ENCODE measurements at regions not wholly inside any gene's neighbourhood (a gene's known extent, or its start where the extent isn't known, plus 50 kb on each side); places are given as distances from the start of the nearest gene placed in this dataset.

DNA sequence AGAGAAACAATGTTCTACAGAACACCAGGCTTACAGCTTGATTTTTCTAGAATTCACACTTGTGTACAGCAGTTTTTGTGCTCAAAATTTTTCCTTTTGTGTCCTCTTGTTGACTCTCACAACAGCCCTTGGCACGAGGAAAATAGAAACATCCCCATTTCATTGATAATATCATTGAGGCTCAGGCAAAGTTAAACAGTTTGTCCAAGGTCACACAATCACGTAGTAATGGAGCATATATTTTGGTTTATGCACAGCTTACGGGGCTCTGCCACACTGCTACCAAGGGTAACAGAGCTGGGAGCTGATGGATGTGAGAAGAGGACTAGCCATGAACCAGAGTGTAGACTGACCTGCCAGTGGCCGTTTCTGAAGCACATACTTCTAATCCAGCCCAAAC, 292.0 kb downstream of the FZD1 start:
- H3K27me3 ChIP-seq (ENCODE audit: insufficient read depth, insufficient read length), result no peaks in the 10 kb centered on the region
- DNase-seq (ENCODE audit: low read depth, low spot score), result no peak
- H3K9ac ChIP-seq (ENCODE audit: insufficient read length, low read depth), result no peak overlapping the region
- H3K4me3 ChIP-seq (ENCODE audit: insufficient read length, low read depth), result no peak overlapping the region
- TF ChIP-seq ZNF274 (IDR thresholded peaks at IDR 0.05; ENCODE audit: low read depth, low read length) (no peak), YY1 (IDR thresholded peaks at IDR 0.05; ENCODE audit: insufficient read depth, insufficient read length) (no peak), SUZ12 (IDR thresholded peaks at IDR 0.05; ENCODE audit: extremely low read depth, insufficient read depth, insufficient read length) (no peak)
- no peaks in the 10 kb centered on the region for H3K9me3 ChIP-seq (ENCODE audit: insufficient read depth, low read length)
- no peaks in the 10 kb centered on the region for H3K4me1 ChIP-seq (ENCODE audit: insufficient read depth, insufficient read length)
- H3K36me3 ChIP-seq (ENCODE audit: insufficient read depth, insufficient read length, low read length), result no peaks in the 10 kb centered on the region

DNA sequence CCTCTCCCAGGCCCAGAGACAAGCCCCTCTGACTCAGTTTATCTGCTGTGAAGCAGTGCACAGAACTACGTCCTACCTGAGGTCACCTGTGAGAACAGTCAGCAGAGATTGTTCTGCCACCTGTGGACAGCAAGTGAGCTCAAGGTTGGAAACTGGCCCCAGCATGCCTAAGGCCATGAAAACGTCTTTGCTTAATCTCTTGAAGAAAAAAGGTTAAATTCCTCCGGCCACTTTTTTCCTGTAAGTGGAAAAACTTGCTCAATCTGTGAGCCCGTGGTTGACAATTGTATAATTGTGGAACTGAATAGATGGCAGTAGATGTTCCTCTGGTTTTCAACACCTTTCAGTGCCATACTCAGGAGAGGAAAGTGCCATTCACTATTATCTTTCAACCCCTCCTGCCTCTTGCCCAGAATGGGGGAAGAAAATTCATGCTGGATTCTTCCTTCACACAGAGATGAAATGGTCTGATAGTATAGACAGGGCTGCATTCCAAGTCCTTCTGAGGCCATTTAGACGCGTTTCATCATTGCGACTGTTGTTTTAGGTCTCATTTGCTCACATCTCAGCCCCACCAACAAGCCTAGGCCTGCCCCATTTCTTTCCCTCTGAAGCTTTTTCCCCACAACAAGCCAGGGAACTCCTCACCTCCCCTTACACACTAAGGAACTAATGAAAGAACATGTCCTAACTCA, 292.9 kb downstream of the FZD1 start:
- Histone ChIP-seq H3K4me1 (ENCODE audit: insufficient read depth, insufficient read length) (no peaks in the 10 kb centered on the region), H3K36me3 (ENCODE audit: insufficient read depth, insufficient read length, low read length) (no peaks in the 10 kb centered on the region), H3K4me3 (ENCODE audit: insufficient read length, low read depth) (no peak overlapping the region), H3K9ac (ENCODE audit: insufficient read length, low read depth) (no peak overlapping the region), H3K27me3 (ENCODE audit: insufficient read depth, insufficient read length) (no peaks in the 10 kb centered on the region), H3K9me3 (ENCODE audit: insufficient read depth, low read length) (no peaks in the 10 kb centered on the region)
- TF ChIP-seq ZNF274 (IDR thresholded peaks at IDR 0.05; ENCODE audit: low read depth, low read length), result no peak
- TF ChIP-seq YY1 (IDR thresholded peaks at IDR 0.05; ENCODE audit: insufficient read depth, insufficient read length), result no peak
- TF ChIP-seq SUZ12 (IDR thresholded peaks at IDR 0.05; ENCODE audit: extremely low read depth, insufficient read depth, insufficient read length), result no peak
- DNase-seq (ENCODE audit: low read depth, low spot score), result no peak

DNA sequence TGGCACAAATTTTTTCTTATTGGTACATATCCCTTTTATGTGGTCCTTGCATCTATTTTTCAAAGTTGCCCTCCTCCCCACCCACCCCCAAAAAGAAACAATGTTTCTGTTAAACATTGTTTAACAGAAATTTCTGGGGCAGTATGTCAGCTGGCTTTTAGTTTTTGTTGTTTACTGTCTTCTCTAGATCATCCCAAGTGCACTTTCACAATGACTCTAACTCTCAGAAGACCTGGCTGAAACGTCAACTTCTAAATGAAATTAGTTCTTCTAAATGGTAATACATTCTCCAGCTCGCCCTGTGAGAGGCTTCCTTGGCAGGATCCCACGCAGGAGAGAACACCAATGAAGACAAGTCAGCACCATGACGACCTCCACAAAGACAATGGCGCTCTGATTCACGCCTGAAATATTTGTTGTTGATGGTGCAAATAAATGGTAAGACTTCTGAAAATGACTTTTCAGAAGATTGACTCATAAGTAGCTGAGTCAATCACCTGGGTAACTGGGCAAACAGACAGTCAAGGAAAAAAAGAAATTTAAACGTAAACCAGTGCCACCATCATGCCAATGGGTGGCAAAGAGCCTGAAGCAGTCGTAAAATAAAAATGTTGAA, 293.7 kb downstream of the FZD1 start:
- no peak for DNase-seq (ENCODE audit: low read depth, low spot score)
- TF ChIP-seq ZNF274 (IDR thresholded peaks at IDR 0.05; ENCODE audit: low read depth, low read length) (no peak), YY1 (IDR thresholded peaks at IDR 0.05; ENCODE audit: insufficient read depth, insufficient read length) (no peak), SUZ12 (IDR thresholded peaks at IDR 0.05; ENCODE audit: extremely low read depth, insufficient read depth, insufficient read length) (no peak)
- H3K9me3 ChIP-seq (ENCODE audit: insufficient read depth, low read length), result no peaks in the 10 kb centered on the region

DNA sequence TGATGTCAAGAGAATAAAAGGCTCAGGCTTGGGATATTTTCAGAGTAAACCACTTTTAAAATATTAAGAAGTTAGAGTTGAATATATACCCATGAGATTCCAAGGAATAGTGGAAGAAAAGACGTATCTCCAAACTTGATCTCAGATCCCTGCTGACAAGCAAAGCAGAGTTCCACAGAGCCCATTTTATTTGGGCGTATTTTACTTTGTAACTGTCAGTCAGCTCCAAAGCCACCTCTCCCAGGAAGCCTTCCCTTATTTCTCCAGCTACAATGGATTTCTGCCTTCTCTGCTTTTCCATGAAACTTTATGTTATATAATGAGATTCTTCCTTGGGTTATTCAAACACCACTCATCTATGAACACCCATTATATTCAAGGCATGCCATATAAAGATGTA, 295.7 kb downstream of the FZD1 start:
- DNase-seq (ENCODE audit: low read depth, low spot score), result no peak
- TF ChIP-seq ZNF274 (IDR thresholded peaks at IDR 0.05; ENCODE audit: low read depth, low read length), result no peak
- no peak for TF ChIP-seq SUZ12 (IDR thresholded peaks at IDR 0.05; ENCODE audit: extremely low read depth, insufficient read depth, insufficient read length)
- no peak for TF ChIP-seq YY1 (IDR thresholded peaks at IDR 0.05; ENCODE audit: insufficient read depth, insufficient read length)
- Histone ChIP-seq H3K4me3 (ENCODE audit: insufficient read length, low read depth) (no peak overlapping the region), H3K4me1 (ENCODE audit: insufficient read depth, insufficient read length) (no peaks in the 10 kb centered on the region), H3K36me3 (ENCODE audit: insufficient read depth, insufficient read length, low read length) (no peaks in the 10 kb centered on the region), H3K27me3 (ENCODE audit: insufficient read depth, insufficient read length) (no peaks in the 10 kb centered on the region), H3K9me3 (ENCODE audit: insufficient read depth, low read length) (no peaks in the 10 kb centered on the region), H3K9ac (ENCODE audit: insufficient read length, low read depth) (no peak overlapping the region)

More for the DNA sequence above, 293.7 kb downstream of the FZD1 start:
- Histone ChIP-seq H3K4me3 (ENCODE audit: insufficient read length, low read depth) (no peak overlapping the region), H3K36me3 (ENCODE audit: insufficient read depth, insufficient read length, low read length) (no peaks in the 10 kb centered on the region), H3K27me3 (ENCODE audit: insufficient read depth, insufficient read length) (no peaks in the 10 kb centered on the region), H3K9ac (ENCODE audit: insufficient read length, low read depth) (no peak overlapping the region), H3K4me1 (ENCODE audit: insufficient read depth, insufficient read length) (no peaks in the 10 kb centered on the region)

DNA sequence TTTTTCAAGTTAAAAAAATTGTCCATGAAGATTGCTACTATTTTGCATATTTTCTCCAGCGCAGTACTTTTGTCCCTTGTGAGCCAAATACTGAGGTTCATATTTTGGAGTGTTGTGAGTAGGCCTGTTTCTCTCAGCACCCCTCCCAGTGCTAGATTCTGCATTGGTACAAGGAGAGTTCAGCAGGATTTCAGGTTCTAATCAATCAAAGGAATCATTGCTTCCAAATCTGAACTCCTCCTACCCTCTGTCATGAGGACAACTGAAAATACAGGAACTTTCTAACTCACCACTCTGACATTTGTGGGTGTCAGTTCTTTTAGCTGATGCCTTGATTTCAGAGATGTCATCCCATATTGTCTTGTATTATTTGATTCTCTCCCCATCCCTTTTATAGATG, 299.9 kb downstream of the FZD1 start:
- no peaks in the 10 kb centered on the region for H3K4me1 ChIP-seq (ENCODE audit: insufficient read depth, insufficient read length)
- H3K9me3 ChIP-seq (ENCODE audit: insufficient read depth, low read length), result no peaks in the 10 kb centered on the region
- no peaks in the 10 kb centered on the region for H3K36me3 ChIP-seq (ENCODE audit: insufficient read depth, insufficient read length, low read length)
- no peaks in the 10 kb centered on the region for H3K27me3 ChIP-seq (ENCODE audit: insufficient read depth, insufficient read length)
- TF ChIP-seq YY1 (IDR thresholded peaks at IDR 0.05; ENCODE audit: insufficient read depth, insufficient read length) (no peak), ZNF274 (IDR thresholded peaks at IDR 0.05; ENCODE audit: low read depth, low read length) (no peak), SUZ12 (IDR thresholded peaks at IDR 0.05; ENCODE audit: extremely low read depth, insufficient read depth, insufficient read length) (no peak)
- H3K4me3 ChIP-seq (ENCODE audit: insufficient read length, low read depth), result no peak overlapping the region
- H3K9ac ChIP-seq (ENCODE audit: insufficient read length, low read depth), result no peak overlapping the region
- DNase-seq (ENCODE audit: low read depth, low spot score), result no peak

DNA sequence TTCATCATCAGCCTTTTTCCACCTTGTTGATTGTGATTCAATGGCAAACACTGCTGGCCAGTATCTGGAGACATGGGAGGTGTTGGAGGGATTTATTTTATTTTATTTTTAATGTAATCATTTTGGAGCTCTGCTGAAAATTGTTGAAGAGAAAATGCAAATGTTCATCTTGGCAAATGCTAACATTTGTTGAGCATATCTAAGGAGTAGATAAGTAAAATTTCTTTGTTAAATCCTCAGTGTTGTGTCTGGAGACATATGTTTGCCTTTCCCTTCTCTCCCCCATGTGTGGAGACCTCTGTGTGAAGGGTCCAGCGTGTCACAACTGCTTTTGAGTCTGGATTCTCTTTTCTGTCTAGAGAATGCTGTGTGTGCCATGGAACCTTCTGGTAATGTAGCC, 300.3 kb downstream of the FZD1 start:
- Histone ChIP-seq H3K4me1 (ENCODE audit: insufficient read depth, insufficient read length) (no peaks in the 10 kb centered on the region), H3K27me3 (ENCODE audit: insufficient read depth, insufficient read length) (no peaks in the 10 kb centered on the region), H3K4me3 (ENCODE audit: insufficient read length, low read depth) (no peak overlapping the region), H3K36me3 (ENCODE audit: insufficient read depth, insufficient read length, low read length) (no peaks in the 10 kb centered on the region), H3K9me3 (ENCODE audit: insufficient read depth, low read length) (no peaks in the 10 kb centered on the region), H3K9ac (ENCODE audit: insufficient read length, low read depth) (no peak overlapping the region)
- TF ChIP-seq SUZ12 (IDR thresholded peaks at IDR 0.05; ENCODE audit: extremely low read depth, insufficient read depth, insufficient read length) (no peak), YY1 (IDR thresholded peaks at IDR 0.05; ENCODE audit: insufficient read depth, insufficient read length) (no peak), ZNF274 (IDR thresholded peaks at IDR 0.05; ENCODE audit: low read depth, low read length) (no peak)
- DNase-seq (ENCODE audit: low read depth, low spot score), result no peak

DNA sequence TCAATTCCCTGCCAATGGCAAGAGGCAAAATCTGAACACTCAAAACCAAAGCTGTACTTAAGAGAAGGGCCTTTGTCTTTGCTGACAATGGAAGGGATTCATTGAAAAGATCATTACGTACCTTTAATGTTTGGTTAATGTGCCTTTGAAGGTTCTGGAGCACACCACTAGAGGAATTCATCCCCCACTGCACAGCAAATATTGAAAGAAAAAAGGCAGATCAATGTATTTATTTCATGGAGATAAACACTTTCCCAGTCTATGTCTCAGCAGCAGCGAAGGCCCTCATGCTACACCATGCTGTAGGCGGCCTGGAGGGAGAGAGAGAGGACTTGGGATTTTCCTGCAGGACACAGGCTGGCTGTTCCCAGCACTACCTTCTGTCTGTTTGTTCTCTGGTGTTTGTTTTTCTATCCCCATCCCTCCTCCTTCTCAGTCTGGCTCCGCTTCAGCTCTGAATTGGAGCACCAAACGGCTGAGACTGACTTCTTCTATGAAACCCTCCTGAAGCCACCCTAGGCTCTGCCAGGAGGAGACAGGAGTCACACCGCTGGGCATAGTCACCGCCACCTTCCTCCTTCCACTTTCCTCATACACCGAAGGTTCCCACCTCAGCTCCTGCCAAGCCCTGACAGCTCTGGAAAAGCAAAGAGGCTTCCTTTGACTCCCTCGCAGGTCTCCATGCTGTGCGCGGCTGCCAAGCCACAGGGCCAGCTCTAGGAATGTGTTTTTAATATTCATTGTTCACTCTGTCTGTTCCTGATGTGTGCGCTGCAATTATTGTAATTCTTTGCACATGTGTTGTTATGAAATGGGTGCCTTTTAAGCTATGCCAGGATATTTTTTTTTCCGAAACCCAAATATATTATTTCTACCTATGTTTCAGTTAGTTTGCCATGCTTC, 301.5 kb downstream of the FZD1 start:
- Histone ChIP-seq H3K36me3 (ENCODE audit: insufficient read depth, insufficient read length, low read length) (no peaks in the 10 kb centered on the region), H3K4me3 (ENCODE audit: insufficient read length, low read depth) (no peak overlapping the region), H3K27me3 (ENCODE audit: insufficient read depth, insufficient read length) (no peaks in the 10 kb centered on the region), H3K9ac (ENCODE audit: insufficient read length, low read depth) (no peak overlapping the region), H3K9me3 (ENCODE audit: insufficient read depth, low read length) (no peaks in the 10 kb centered on the region), H3K4me1 (ENCODE audit: insufficient read depth, insufficient read length) (peaks cover 2% of the 10 kb centered on the region)
- TF ChIP-seq SUZ12 (IDR thresholded peaks at IDR 0.05; ENCODE audit: extremely low read depth, insufficient read depth, insufficient read length), result no peak
- TF ChIP-seq ZNF274 (IDR thresholded peaks at IDR 0.05; ENCODE audit: low read depth, low read length), result no peak
- no peak for TF ChIP-seq YY1 (IDR thresholded peaks at IDR 0.05; ENCODE audit: insufficient read depth, insufficient read length)
- DNase-seq (ENCODE audit: low read depth, low spot score), result no peak
